ENCODE measurements at regions not wholly inside any gene's neighbourhood (a gene's known extent, or its start where the extent isn't known, plus 50 kb on each side); places are given as distances from the start of the nearest gene placed in this dataset.

GRCh38 chr11:11135820-11136476 lies 217.1 kb downstream of the CSNK2A3 start:
- H3K36me3 Mint-ChIP-seq (ENCODE audit: low read depth) = no peaks in the 10 kb centered on the region
- H3K27ac Mint-ChIP-seq = no peak overlapping the region
- peaks cover 17% of the 10 kb centered on the region for H3K4me1 Mint-ChIP-seq (ENCODE audit: low read depth)
- no peaks in the 10 kb centered on the region for H3K27me3 Mint-ChIP-seq
- no peak overlapping the region for H3K4me3 Mint-ChIP-seq
- DNase-seq = no peak
- no peaks in the 10 kb centered on the region for H3K9me3 Mint-ChIP-seq

- H3K4me3 Mint-ChIP-seq = no peak overlapping the region
- H3K4me1 Mint-ChIP-seq (ENCODE audit: low read depth) = no peaks in the 10 kb centered on the region
- peaks cover 7% of the 10 kb centered on the region for H3K27me3 Mint-ChIP-seq
- no peaks in the 10 kb centered on the region for H3K36me3 Mint-ChIP-seq (ENCODE audit: low read depth)
- no peak overlapping the region for H3K27ac Mint-ChIP-seq
- H3K9me3 Mint-ChIP-seq = no peaks in the 10 kb centered on the region
- DNase-seq = no peak
These were observed 223.9 kb downstream of the CSNK2A3 start for GRCh38 chr11:11129118-11129517.

GRCh38 chr11:11125618-11126017 lies 227.4 kb downstream of the CSNK2A3 start:
- Mint-ChIP-seq H3K27ac (no peak overlapping the region), H3K4me1 (ENCODE audit: low read depth) (no peaks in the 10 kb centered on the region), H3K9me3 (no peaks in the 10 kb centered on the region), H3K27me3 (peaks cover 7% of the 10 kb centered on the region), H3K4me3 (no peak overlapping the region), H3K36me3 (ENCODE audit: low read depth) (no peaks in the 10 kb centered on the region)
- DNase-seq = no peak

DNA sequence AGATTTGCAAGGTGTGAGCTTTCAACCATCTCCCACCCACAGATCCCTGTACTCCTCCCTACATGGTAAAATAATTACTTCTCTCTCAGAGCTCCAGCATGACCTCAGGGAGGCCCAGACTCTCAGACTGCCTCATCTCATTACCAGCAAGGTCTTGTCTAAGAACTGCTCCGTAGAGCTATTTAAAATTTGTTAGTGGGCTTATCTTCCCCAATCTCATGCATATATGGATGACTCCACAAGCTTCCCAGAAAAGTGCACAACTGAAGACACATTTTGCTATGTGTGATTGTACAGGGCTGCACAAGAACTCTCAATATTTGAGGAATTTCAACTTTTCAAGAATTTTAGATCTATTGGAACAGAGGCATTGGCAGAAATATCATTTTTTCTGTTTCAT lies 230.3 kb downstream of the CSNK2A3 start:
- no peak overlapping the region for H3K27ac Mint-ChIP-seq
- H3K36me3 Mint-ChIP-seq (ENCODE audit: low read depth) = no peaks in the 10 kb centered on the region
- no peak overlapping the region for H3K4me3 Mint-ChIP-seq
- H3K27me3 Mint-ChIP-seq = peaks cover 4% of the 10 kb centered on the region
- H3K9me3 Mint-ChIP-seq = no peaks in the 10 kb centered on the region
- DNase-seq = no peak
- no peaks in the 10 kb centered on the region for H3K4me1 Mint-ChIP-seq (ENCODE audit: low read depth)

- Mint-ChIP-seq H3K4me3 (no peak overlapping the region), H3K27ac (no peak overlapping the region), H3K36me3 (ENCODE audit: low read depth) (no peaks in the 10 kb centered on the region), H3K4me1 (ENCODE audit: low read depth) (peaks cover 2% of the 10 kb centered on the region), H3K27me3 (no peaks in the 10 kb centered on the region), H3K9me3 (peaks cover 3% of the 10 kb centered on the region)
- no peak for DNase-seq
These were observed 233.1 kb downstream of the CSNK2A3 start for GRCh38 chr11:11119917-11120316.

DNA sequence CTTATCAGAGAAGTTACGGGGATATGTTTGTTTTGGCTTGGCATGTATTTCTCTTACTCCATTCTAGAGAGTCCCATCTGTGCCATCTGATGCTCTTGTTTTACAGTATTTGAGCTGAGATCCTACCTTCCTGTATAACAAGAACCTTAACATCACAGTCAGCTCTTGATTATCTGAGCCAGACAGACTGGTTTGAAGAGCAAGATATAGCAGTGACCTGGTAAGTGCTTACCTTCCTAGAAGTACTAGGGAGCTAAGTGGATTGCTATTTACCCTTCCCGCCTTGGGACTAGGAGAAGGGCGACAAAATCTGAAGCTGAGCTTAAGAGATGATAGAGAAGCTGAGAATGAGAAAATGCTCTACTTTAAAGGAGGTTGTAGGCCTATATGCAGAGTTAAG lies 235.3 kb downstream of the CSNK2A3 start:
- no peaks in the 10 kb centered on the region for H3K36me3 Mint-ChIP-seq (ENCODE audit: low read depth)
- peaks cover 10% of the 10 kb centered on the region for H3K9me3 Mint-ChIP-seq
- H3K4me3 Mint-ChIP-seq = no peak overlapping the region
- no peak for DNase-seq
- H3K27ac Mint-ChIP-seq = no peak overlapping the region
- H3K27me3 Mint-ChIP-seq = no peaks in the 10 kb centered on the region
- peaks cover 2% of the 10 kb centered on the region for H3K4me1 Mint-ChIP-seq (ENCODE audit: low read depth)

DNA sequence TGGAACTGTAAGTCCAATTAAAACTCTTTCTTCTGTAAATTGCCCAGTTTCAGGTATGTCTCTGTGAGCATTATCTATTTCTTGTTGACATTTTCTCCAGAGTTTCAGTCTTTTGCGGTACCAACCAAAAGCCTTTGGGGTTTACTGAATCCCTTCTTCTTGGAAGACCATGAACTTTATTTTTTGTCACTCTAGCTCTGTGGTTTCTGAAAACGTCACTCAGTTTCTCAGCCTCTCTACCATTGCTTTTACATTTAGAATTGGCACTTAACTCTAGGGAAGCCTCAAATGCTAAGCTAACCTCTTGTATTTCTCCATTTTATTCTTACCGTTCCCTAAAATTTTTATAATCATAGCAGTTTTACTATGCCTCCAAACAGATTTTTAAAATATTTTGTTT lies 237.6 kb downstream of the CSNK2A3 start:
- no peaks in the 10 kb centered on the region for H3K36me3 Mint-ChIP-seq (ENCODE audit: low read depth)
- no peaks in the 10 kb centered on the region for H3K27me3 Mint-ChIP-seq
- H3K9me3 Mint-ChIP-seq = peaks cover 12% of the 10 kb centered on the region
- DNase-seq = no peak
- no peak overlapping the region for H3K27ac Mint-ChIP-seq
- H3K4me1 Mint-ChIP-seq (ENCODE audit: low read depth) = peaks cover 2% of the 10 kb centered on the region
- H3K4me3 Mint-ChIP-seq = no peak overlapping the region

- no peaks in the 10 kb centered on the region for H3K27me3 Mint-ChIP-seq
- peaks cover 2% of the 10 kb centered on the region for H3K4me1 Mint-ChIP-seq (ENCODE audit: low read depth)
- H3K27ac Mint-ChIP-seq = no peak overlapping the region
- H3K36me3 Mint-ChIP-seq (ENCODE audit: low read depth) = no peaks in the 10 kb centered on the region
- H3K4me3 Mint-ChIP-seq = no peak overlapping the region
- DNase-seq = no peak
- peaks cover 12% of the 10 kb centered on the region for H3K9me3 Mint-ChIP-seq
These were observed 239.4 kb downstream of the CSNK2A3 start for GRCh38 chr11:11113626-11114025.

- H3K9me3 Mint-ChIP-seq = peaks cover 2% of the 10 kb centered on the region
- H3K36me3 Mint-ChIP-seq (ENCODE audit: low read depth) = no peaks in the 10 kb centered on the region
- DNase-seq = no peak
- H3K4me1 Mint-ChIP-seq (ENCODE audit: low read depth) = no peaks in the 10 kb centered on the region
- H3K4me3 Mint-ChIP-seq = no peak overlapping the region
- no peaks in the 10 kb centered on the region for H3K27me3 Mint-ChIP-seq
- H3K27ac Mint-ChIP-seq = no peak overlapping the region
These were observed 245.0 kb downstream of the CSNK2A3 start for GRCh38 chr11:11108026-11108425.

DNA sequence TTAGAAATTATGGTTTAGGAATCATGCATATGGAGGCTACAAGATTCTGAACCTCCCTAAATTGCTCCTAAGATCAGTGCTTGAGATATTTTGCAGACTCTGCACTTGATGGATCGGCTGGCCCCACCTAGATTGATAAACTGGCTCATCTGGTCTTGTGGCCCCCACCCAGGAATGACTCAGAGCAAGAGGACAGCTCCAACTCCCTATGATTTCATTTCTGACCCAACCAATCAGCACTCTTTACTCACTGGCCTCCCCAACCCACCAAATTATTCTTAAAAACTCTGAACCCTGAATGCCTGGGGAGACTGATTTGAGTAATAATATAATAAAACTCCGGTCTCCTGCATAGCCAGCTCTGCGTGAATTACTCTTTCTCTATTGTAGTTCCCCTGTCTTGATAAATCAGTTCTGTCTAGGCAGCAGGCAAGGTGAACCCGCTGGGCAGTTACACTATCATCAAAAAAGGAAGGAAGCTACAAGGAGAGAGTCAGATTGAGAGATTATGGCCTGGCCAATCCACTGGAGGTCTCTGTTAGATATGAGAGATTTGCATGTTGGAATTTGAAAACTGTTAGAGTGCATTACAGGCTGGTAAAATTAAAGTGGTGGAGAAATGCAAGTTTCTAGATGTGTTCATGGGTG lies 245.8 kb downstream of the CSNK2A3 start:
- no peak for DNase-seq
- Mint-ChIP-seq H3K36me3 (ENCODE audit: low read depth) (no peaks in the 10 kb centered on the region), H3K4me3 (no peak overlapping the region), H3K27ac (no peak overlapping the region), H3K27me3 (no peaks in the 10 kb centered on the region), H3K9me3 (no peaks in the 10 kb centered on the region), H3K4me1 (ENCODE audit: low read depth) (no peaks in the 10 kb centered on the region)

GRCh38 chr11:11105361-11105760 lies 247.5 kb upstream of the ZBED5 start:
- Mint-ChIP-seq H3K27me3 (no peaks in the 10 kb centered on the region), H3K36me3 (ENCODE audit: low read depth) (no peaks in the 10 kb centered on the region), H3K4me3 (no peak overlapping the region), H3K27ac (no peak overlapping the region), H3K9me3 (peaks cover 2% of the 10 kb centered on the region), H3K4me1 (ENCODE audit: low read depth) (no peaks in the 10 kb centered on the region)
- no peak for DNase-seq

DNA sequence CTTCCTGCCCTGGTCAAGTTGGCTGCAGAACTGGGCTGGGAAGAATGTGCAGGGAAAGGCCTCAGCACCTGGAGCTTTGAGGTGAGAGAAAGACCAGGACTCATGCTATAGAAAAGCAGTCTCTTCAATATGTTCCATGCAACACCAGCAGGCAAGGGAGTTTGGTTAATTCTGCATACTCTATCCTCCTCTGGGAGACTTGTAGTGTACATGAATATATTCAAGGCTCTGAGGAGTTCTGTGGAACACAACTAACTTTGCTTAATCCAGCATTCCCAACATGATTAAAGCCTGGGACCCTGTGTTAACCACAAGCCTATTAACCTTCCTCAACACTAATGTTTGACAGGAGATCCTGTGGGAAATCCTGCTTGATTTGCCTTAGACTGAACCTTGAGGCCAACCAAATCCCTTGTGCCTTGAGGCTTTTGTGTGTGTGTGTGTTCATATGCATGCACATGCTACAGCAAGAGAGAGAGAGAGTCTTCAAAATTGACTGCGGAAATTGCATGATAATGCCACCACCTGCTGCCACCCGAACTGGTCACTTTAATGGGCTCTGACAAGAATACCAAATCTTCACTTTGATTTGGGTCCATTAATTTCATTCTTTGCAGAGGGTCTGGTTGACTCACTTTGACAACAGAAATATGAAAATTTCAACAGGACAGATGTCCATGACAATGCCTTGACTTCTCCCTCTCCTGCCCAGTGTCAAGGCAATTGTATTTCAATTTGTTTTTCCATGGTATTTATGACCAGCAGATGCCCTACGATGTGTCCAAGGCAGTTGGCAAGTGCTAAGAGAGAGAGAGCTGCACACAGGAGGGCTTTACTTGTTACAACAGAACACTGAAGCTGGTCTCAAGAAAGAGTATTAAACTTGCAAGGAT lies 238.2 kb upstream of the ZBED5 start:
- H3K9me3 Mint-ChIP-seq = peaks cover 3% of the 10 kb centered on the region
- no peak overlapping the region for H3K27ac Mint-ChIP-seq
- no peaks in the 10 kb centered on the region for H3K4me1 Mint-ChIP-seq (ENCODE audit: low read depth)
- DNase-seq = no peak
- no peak overlapping the region for H3K4me3 Mint-ChIP-seq
- H3K36me3 Mint-ChIP-seq (ENCODE audit: low read depth) = no peaks in the 10 kb centered on the region
- H3K27me3 Mint-ChIP-seq = no peaks in the 10 kb centered on the region

DNA sequence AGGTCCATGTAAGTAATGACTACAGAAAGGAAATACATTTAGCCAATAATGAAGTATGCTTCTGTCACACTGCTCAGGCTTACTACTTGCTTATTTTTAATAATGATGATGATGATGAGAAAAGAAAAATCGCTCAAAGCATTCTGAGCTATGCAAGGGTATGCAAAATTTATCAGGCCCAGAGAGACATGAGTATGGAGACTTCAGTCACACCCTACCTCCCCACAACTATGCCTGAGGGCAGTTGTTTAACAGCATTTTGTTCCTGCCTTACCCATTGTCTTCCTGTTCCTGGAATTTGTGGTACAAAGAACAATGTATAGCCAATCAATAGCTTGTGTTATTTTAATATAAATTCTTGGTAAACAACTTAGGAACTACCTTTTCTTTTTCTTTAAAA lies 232.6 kb upstream of the ZBED5 start:
- Mint-ChIP-seq H3K36me3 (ENCODE audit: low read depth) (no peaks in the 10 kb centered on the region), H3K4me1 (ENCODE audit: low read depth) (no peaks in the 10 kb centered on the region), H3K27ac (no peak overlapping the region), H3K4me3 (no peak overlapping the region), H3K27me3 (no peaks in the 10 kb centered on the region), H3K9me3 (peaks cover 9% of the 10 kb centered on the region)
- DNase-seq = no peak

GRCh38 chr11:11089805-11090204 lies 232.0 kb upstream of the ZBED5 start:
- no peak for DNase-seq
- Mint-ChIP-seq H3K4me1 (ENCODE audit: low read depth) (no peaks in the 10 kb centered on the region), H3K4me3 (no peak overlapping the region), H3K27ac (no peak overlapping the region), H3K9me3 (peaks cover 9% of the 10 kb centered on the region), H3K27me3 (no peaks in the 10 kb centered on the region), H3K36me3 (ENCODE audit: low read depth) (no peaks in the 10 kb centered on the region)

DNA sequence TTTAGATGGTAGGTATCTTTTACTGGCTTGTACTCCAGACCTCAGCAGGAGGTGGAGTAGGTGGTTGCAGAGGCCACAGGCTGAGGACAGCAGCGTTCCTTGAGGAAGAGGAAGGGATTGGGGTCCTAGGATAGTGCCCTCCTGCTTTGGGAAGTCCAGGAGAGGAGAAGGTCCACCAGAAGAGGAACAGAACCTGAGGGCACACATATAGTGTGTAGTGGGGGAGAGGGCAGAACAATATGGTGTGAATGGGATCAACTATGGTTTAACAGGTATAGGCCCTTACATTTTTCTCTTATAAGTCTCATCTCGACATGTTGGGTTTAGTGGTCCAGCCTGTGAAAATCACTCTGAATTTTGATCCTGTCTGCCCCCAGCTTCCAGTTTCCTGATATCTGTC lies 229.1 kb upstream of the ZBED5 start:
- H3K27me3 Mint-ChIP-seq = no peaks in the 10 kb centered on the region
- no peak overlapping the region for H3K4me3 Mint-ChIP-seq
- H3K9me3 Mint-ChIP-seq = peaks cover 9% of the 10 kb centered on the region
- H3K27ac Mint-ChIP-seq = no peak overlapping the region
- H3K36me3 Mint-ChIP-seq (ENCODE audit: low read depth) = no peaks in the 10 kb centered on the region
- no peak for DNase-seq
- H3K4me1 Mint-ChIP-seq (ENCODE audit: low read depth) = no peaks in the 10 kb centered on the region

Data from activated T-cell treated with anti-CD3 and anti-CD28 coated beads, Interleukin-2, amount 50 U/mL, for 24 hours (primary cell).